CD14-positive monocyte (primary cell): ENCODE measurements at regions not wholly inside any gene's neighbourhood (a gene's known extent, or its start where the extent isn't known, plus 50 kb on each side); places are given as distances from the start of the nearest gene placed in this dataset.

Experiments used
- DNase-seq, 3 donors: peaks; one replicate each; pipeline ENCODE4 v3.0.0-alpha.2; 2011 to 2022
- H2AFZ ChIP-seq: 2 replicates; pipeline ENCODE4 v1.6.0; 2012; ENCODE audit warnings: mild to moderate bottlenecking, low read depth, low read length, inconsistent platforms; ENCODE audit not compliant: insufficient read depth, poor library complexity, severe bottlenecking
- H3K27ac ChIP-seq, 2 donors: 1 replicate in 1 of 2; 2 replicates in 1 of 2; pipeline ENCODE4 v1.5.1; 2012 to 2013; ENCODE audit warnings: low read length in 2 of 2, control low read depth in 1 of 2, inconsistent platforms in 1 of 2, low read depth in 1 of 2, mild to moderate bottlenecking in 1 of 2
- H3K27me3 ChIP-seq, 2 donors: one replicate each; pipeline versions ENCODE4 v1.6.0 to v1.6.1; 2011 to 2013; ENCODE audit warnings: low read length in 2 of 2; ENCODE audit not compliant: control insufficient read depth in 2 of 2, insufficient read depth in 2 of 2
- H3K36me3 ChIP-seq, 2 donors: replicated peaks in 1 of 2; 1 replicate in 1 of 2; 2 replicates in 1 of 2; pipeline versions ENCODE4 v1.5.1 to v1.6.1; 2012 to 2013; ENCODE audit warnings: low read length in 2 of 2, control low read depth in 1 of 2, inconsistent platforms in 1 of 2, mild to moderate bottlenecking in 1 of 2; ENCODE audit not compliant: insufficient read depth in 2 of 2, control insufficient read depth in 1 of 2
- H3K4me1 ChIP-seq, 2 donors: 1 replicate in 1 of 2; 2 replicates in 1 of 2; pipeline versions ENCODE4 v1.5.1 to v1.6.1; 2012 to 2013; ENCODE audit warnings: low read length in 2 of 2, control low read depth in 1 of 2, inconsistent platforms in 1 of 2, mild to moderate bottlenecking in 1 of 2, moderate library complexity in 1 of 2; ENCODE audit not compliant: insufficient read depth in 2 of 2, control insufficient read depth in 1 of 2
- H3K4me2 ChIP-seq: replicated peaks from 2 replicates; pipeline ENCODE3; 2012; ENCODE audit warnings: low read length, moderate library complexity, mild to moderate bottlenecking; ENCODE audit not compliant: poor library complexity, severe bottlenecking; ENCODE audit errors: extremely low read depth
- H3K4me3 ChIP-seq, 3 experiments: fragments of 200-600 bp in 1 of 3; sonication (generic) in 1 of 3; replicated peaks in 1 of 3; 1 replicate in 2 of 3; 2 replicates in 1 of 3; pipeline ENCODE4 v1.5.1; 2011 to 2013; ENCODE audit warnings: low read length in 3 of 3, mild to moderate bottlenecking in 3 of 3, control low read depth in 2 of 3, low read depth in 2 of 3, inconsistent platforms in 1 of 3, moderate library complexity in 1 of 3
- H3K79me2 ChIP-seq: 2 replicates; pipeline ENCODE4 v1.6.0; 2012; ENCODE audit warnings: mild to moderate bottlenecking, control low read depth, inconsistent platforms, low read length, moderate library complexity; ENCODE audit not compliant: insufficient read depth
- H3K9ac ChIP-seq: 2 replicates; pipeline ENCODE4 v1.6.0; 2017; ENCODE audit warnings: low read length, mild to moderate bottlenecking; ENCODE audit not compliant: insufficient read depth, poor library complexity, severe bottlenecking
- H3K9me3 ChIP-seq, 2 donors: replicated peaks in 1 of 2; 1 replicate in 1 of 2; 2 replicates in 1 of 2; pipeline versions ENCODE4 v1.5.1 to v1.6.1; 2012 to 2013; ENCODE audit warnings: low read length in 2 of 2, control low read depth in 1 of 2; ENCODE audit not compliant: control insufficient read depth in 1 of 2, insufficient read depth in 1 of 2
- H4K20me1 ChIP-seq: 2 replicates; pipeline ENCODE4 v1.6.0; 2012; ENCODE audit warnings: mild to moderate bottlenecking, low read length, control low read depth, moderate library complexity; ENCODE audit not compliant: insufficient read depth
- H3K27ac Mint-ChIP-seq, 7 donors: one replicate each; pipeline ENCODE4 v1.8.0; 2020; ENCODE audit warnings: mild to moderate bottlenecking in 7 of 7, mixed read lengths in 7 of 7, moderate library complexity in 6 of 7, inconsistent platforms in 2 of 7
- H3K27me3 Mint-ChIP-seq, 3 donors: one replicate each; pipeline ENCODE4 v1.8.0; 2021 to 2022; ENCODE audit warnings: low read depth in 3 of 3, mild to moderate bottlenecking in 3 of 3, mixed read lengths in 3 of 3, moderate library complexity in 3 of 3, inconsistent platforms in 1 of 3
- H3K36me3 Mint-ChIP-seq, 2 donors: one replicate each; pipeline ENCODE4 v1.8.0; 2020; ENCODE audit warnings: mixed read lengths in 2 of 2, inconsistent platforms in 1 of 2, mild to moderate bottlenecking in 1 of 2
- H3K4me1 Mint-ChIP-seq: one replicate; pipeline ENCODE4 v1.8.0; 2020; ENCODE audit warnings: mild to moderate bottlenecking, mixed read lengths
- H3K4me3 Mint-ChIP-seq, 2 donors: one replicate each; pipeline ENCODE4 v1.8.0; 2020; ENCODE audit warnings: mild to moderate bottlenecking in 2 of 2, mixed read lengths in 2 of 2, moderate library complexity in 1 of 2
- H3K9me3 Mint-ChIP-seq, 7 donors: one replicate each; pipeline ENCODE4 v1.8.0; 2020 to 2022; ENCODE audit warnings: mixed read lengths in 7 of 7, mild to moderate bottlenecking in 6 of 7, moderate library complexity in 6 of 7, inconsistent platforms in 2 of 7
- WGBS: methylation state at CpG from one replicate; pipeline ENCODE4 v1.1.5; 2013; ENCODE audit warnings: missing lambda C conversion rate; ENCODE audit not compliant: insufficient coverage; 5-methylcytosine and 5-hydroxymethylcytosine counted together
- intact Hi-C, 2 donors: fragments of 100-400 bp; cut with micrococcal nuclease; formaldehyde crosslinking; loops; one replicate each; pipeline versions ENCODE4 v1.15.0 to v1.15.1; 2023
- TF ChIP-seq, protein P1 (sequence below): fragments of 200-600 bp; IDR thresholded peaks from one replicate; pipeline ENCODE4 v1.8.0; 2022; ENCODE audit warnings: antibody characterized with exemption, mild to moderate bottlenecking

DNA sequence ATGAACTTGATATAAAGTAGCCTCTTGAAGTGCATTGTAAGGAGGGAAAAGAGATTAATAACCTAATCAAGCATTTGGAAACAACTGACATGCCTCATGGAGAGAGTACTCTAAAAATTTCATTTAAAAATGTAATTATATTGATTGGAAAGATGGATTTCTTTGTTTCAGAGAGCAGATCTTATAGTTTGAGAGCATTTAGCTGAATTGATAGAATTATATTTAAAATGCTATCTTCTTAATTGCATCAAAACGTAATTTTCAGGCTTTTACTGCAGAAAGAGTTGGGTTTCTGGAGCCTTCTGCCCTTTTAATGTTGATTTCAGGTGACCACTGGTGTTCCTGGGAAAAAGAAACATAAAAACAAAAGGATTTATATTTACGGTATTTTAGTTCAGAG is 130.6 kb downstream of the EDN3 start:
- Histone ChIP-seq H3K4me2 (no peak overlapping the region), H2AFZ (no peak overlapping the region), H3K36me3 (no peaks in the 10 kb centered on the region), H3K27ac (no peak overlapping the region), H3K9me3 (no peaks in the 10 kb centered on the region), H3K4me1 (peaks cover 7 to 11% of the 10 kb centered on the region in 2 donors), H3K27me3 (no peaks in the 10 kb centered on the region), H3K79me2 (no peaks in the 10 kb centered on the region), H4K20me1 (no peaks in the 10 kb centered on the region), H3K9ac (no peak overlapping the region), H3K4me3 (no peak overlapping the region)
- H3K9me3 Mint-ChIP-seq, result peaks cover 0 to 6% (median 0%) of the 10 kb centered on the region in 7 donors
- WGBS, result 50% methylated on average over 2 of the region's 2 CpGs
- TF ChIP-seq, protein P1, sequence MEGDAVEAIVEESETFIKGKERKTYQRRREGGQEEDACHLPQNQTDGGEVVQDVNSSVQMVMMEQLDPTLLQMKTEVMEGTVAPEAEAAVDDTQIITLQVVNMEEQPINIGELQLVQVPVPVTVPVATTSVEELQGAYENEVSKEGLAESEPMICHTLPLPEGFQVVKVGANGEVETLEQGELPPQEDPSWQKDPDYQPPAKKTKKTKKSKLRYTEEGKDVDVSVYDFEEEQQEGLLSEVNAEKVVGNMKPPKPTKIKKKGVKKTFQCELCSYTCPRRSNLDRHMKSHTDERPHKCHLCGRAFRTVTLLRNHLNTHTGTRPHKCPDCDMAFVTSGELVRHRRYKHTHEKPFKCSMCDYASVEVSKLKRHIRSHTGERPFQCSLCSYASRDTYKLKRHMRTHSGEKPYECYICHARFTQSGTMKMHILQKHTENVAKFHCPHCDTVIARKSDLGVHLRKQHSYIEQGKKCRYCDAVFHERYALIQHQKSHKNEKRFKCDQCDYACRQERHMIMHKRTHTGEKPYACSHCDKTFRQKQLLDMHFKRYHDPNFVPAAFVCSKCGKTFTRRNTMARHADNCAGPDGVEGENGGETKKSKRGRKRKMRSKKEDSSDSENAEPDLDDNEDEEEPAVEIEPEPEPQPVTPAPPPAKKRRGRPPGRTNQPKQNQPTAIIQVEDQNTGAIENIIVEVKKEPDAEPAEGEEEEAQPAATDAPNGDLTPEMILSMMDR, result no peak
- H3K27ac Mint-ChIP-seq, result no peak overlapping the region
- H3K4me3 Mint-ChIP-seq, result no peak overlapping the region
- no peak for DNase-seq
- H3K36me3 Mint-ChIP-seq, result no peaks in the 10 kb centered on the region
- peaks cover 14% of the 10 kb centered on the region for H3K4me1 Mint-ChIP-seq
- intact Hi-C loops, result no loop called here
- H3K27me3 Mint-ChIP-seq, result peaks cover 2 to 4% (median 3%) of the 10 kb centered on the region in 3 donors

DNA sequence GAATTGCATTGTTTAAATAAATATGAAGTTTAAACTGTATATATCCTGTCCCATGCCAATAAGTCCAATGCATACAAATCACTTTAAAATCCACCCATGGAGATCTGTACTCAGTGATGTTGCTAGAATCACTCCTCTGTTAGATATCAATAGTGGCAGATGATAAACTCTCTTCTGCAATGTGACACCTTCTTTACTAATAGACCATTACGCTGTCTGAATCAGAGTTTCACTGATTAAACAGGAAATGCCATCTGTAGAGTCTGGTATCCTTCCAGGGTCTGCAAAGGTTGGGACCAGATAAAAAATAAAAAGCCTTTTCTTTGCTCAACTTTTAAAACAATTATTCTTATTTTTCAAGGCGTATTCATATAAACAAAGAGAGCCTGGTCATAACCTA is 134.5 kb downstream of the EDN3 start:
- H3K27ac ChIP-seq, result no peak overlapping the region
- H3K4me1 ChIP-seq, result no peaks in the 10 kb centered on the region
- DNase-seq, result no peak
- no peak overlapping the region for H3K9ac ChIP-seq
- H3K27me3 ChIP-seq, result no peaks in the 10 kb centered on the region
- H4K20me1 ChIP-seq, result no peaks in the 10 kb centered on the region
- H3K4me3 Mint-ChIP-seq, result no peak overlapping the region
- H3K79me2 ChIP-seq, result no peaks in the 10 kb centered on the region
- WGBS, result no CpG with 5 or more reads among the region's 2 CpGs
- H3K4me2 ChIP-seq, result no peak overlapping the region
- H2AFZ ChIP-seq, result no peak overlapping the region
- no peaks in the 10 kb centered on the region for H3K9me3 ChIP-seq
- H3K4me1 Mint-ChIP-seq, result no peaks in the 10 kb centered on the region
- no peaks in the 10 kb centered on the region for H3K36me3 ChIP-seq
- no peaks in the 10 kb centered on the region for H3K36me3 Mint-ChIP-seq
- no peaks in the 10 kb centered on the region for H3K9me3 Mint-ChIP-seq
- intact Hi-C loops, result no loop called here
- TF ChIP-seq, protein P1, result no peak
- peaks cover 0 to 3% (median 0%) of the 10 kb centered on the region in 3 donors for H3K27me3 Mint-ChIP-seq
- H3K27ac Mint-ChIP-seq, result no peak overlapping the region
- H3K4me3 ChIP-seq, result no peak overlapping the region
